ENCODE measurements at regions not wholly inside any gene's neighbourhood (a gene's known extent, or its start where the extent isn't known, plus 50 kb on each side); places are given as distances from the start of the nearest gene placed in this dataset.
A peak's percentile ranks its signal among the peaks of the same experiment; 100 is the strongest.

- 92 to 96% methylated on average over 9 of the region's 9 CpGs for WGBS, 2 donors
- H3K27ac ChIP-seq: no peak overlapping the region
- H3K9me3 ChIP-seq: no peaks in the 10 kb centered on the region
- H3K36me3 ChIP-seq (ENCODE audit: low read depth, missing control alignments): no peaks in the 10 kb centered on the region
- H3K4me1 ChIP-seq: peaks cover 3% of the 10 kb centered on the region
- intact Hi-C loops (cut with DNase I; ENCODE audit: low total_unique reads): no loop called here
- DNase-seq: no peak
- no peak overlapping the region for H3K4me3 ChIP-seq
- TF ChIP-seq CTCF (IDR thresholded peaks at IDR 0.05): no peak
- no peak for TF ChIP-seq POLR2A (IDR thresholded peaks at IDR 0.05)
- no peaks in the 10 kb centered on the region for H3K27me3 ChIP-seq
These were observed 153.0 kb upstream of the FAM20A start for GRCh38 chr17:68753985-68754769.

GRCh38 chr17:68750208-68750562 is 149.0 kb upstream of the FAM20A start:
- Histone ChIP-seq H3K9me3 (no peaks in the 10 kb centered on the region), H3K4me3 (peak overlapping the region in 1 of 2 donors; percentile 8), H3K36me3 (ENCODE audit: low read depth, missing control alignments) (no peaks in the 10 kb centered on the region), H3K27ac (no peak overlapping the region), H3K27me3 (no peaks in the 10 kb centered on the region), H3K4me1 (no peaks in the 10 kb centered on the region)
- intact Hi-C loops (cut with DNase I; ENCODE audit: low total_unique reads): no loop called here
- no peak for DNase-seq
- 64 to 75% methylated on average over 6 of the region's 6 CpGs for WGBS, 2 donors
- TF ChIP-seq POLR2A (IDR thresholded peaks at IDR 0.05) (no peak), CTCF (IDR thresholded peaks at IDR 0.05) (no peak)

GRCh38 chr17:68749349-68750207 is 148.4 kb upstream of the FAM20A start:
- no peak for DNase-seq
- Histone ChIP-seq H3K9me3 (no peaks in the 10 kb centered on the region), H3K4me3 (peak overlapping the region in 1 of 2 donors; percentile 8), H3K36me3 (ENCODE audit: low read depth, missing control alignments) (no peaks in the 10 kb centered on the region), H3K27ac (no peak overlapping the region), H3K27me3 (no peaks in the 10 kb centered on the region), H3K4me1 (no peaks in the 10 kb centered on the region)
- intact Hi-C loops (cut with DNase I; ENCODE audit: low total_unique reads): no loop called here
- 52% methylated on average over 12 of the region's 12 CpGs for WGBS, 2 donors
- no peak for TF ChIP-seq CTCF (IDR thresholded peaks at IDR 0.05)
- no peak for TF ChIP-seq POLR2A (IDR thresholded peaks at IDR 0.05)

- WGBS, 2 donors: 89 to 95% methylated on average over 2 of the region's 2 CpGs
- intact Hi-C loops (cut with DNase I; ENCODE audit: low total_unique reads): no loop called here
- DNase-seq: no peak
- H3K4me3 ChIP-seq: no peak overlapping the region
- no peaks in the 10 kb centered on the region for H3K4me1 ChIP-seq
- no peak overlapping the region for H3K27ac ChIP-seq
- TF ChIP-seq CTCF (IDR thresholded peaks at IDR 0.05) (no peak), POLR2A (IDR thresholded peaks at IDR 0.05) (no peak)
- no peaks in the 10 kb centered on the region for H3K9me3 ChIP-seq
- H3K36me3 ChIP-seq (ENCODE audit: low read depth, missing control alignments): no peaks in the 10 kb centered on the region
- H3K27me3 ChIP-seq: no peaks in the 10 kb centered on the region
These were observed 147.2 kb upstream of the FAM20A start for GRCh38 chr17:68748381-68748780.

Data from testis (tissue), 2 donors.